IMR-90 (cell line): ENCODE measurements at regions not wholly inside any gene's neighbourhood (a gene's known extent, or its start where the extent isn't known, plus 50 kb on each side); places are given as distances from the start of the nearest gene placed in this dataset.

Experiments
- ATAC-seq: fragments of 200-7000 bp; cut with Tn5 transposase; 2 replicates; pipeline ENCODE4 v1.9.1; 2020; ENCODE audit warnings: low read depth, mild to moderate bottlenecking, moderate library complexity
- BruUV-seq: library from RNA; stranded (reverse); fragments of 400-500 nt; replicated peaks from 2 replicates; lab custom pipeline; 2021; lab: Mats Ljungman, UMichigan
- CTCF ChIA-PET: fragments of 300-600 bp; formaldehyde crosslinking; extraction: SDS; loops from one replicate; lab custom pipeline; 2021; ENCODE audit warnings: antibody characterized with exemption; lab: Yijun Ruan, JAX
- POLR2A ChIA-PET: fragments of 300-600 bp; sonication (Branson Sonifier 250); formaldehyde crosslinking; loops from one replicate; lab custom pipeline; 2022; ENCODE audit warnings: antibody characterized with exemption; ENCODE audit not compliant: unreplicated experiment; lab: Charles Lee
- DNase-seq: peaks from one replicate; pipeline ENCODE4 v3.0.0; 2013
- H2AFZ ChIP-seq: replicated peaks from 2 replicates; pipeline ENCODE3; 2013; ENCODE audit warnings: low read length, mild to moderate bottlenecking; ENCODE audit not compliant: poor library complexity
- H2AK5ac ChIP-seq: 2 replicates; pipeline ENCODE4 v1.6.1; 2013; ENCODE audit warnings: low read depth, low read length, inconsistent platforms
- H2AK9ac ChIP-seq: replicated peaks from 2 replicates; pipeline ENCODE3; 2013; ENCODE audit warnings: mild to moderate bottlenecking, low read depth, low read length, moderate library complexity; ENCODE audit not compliant: poor library complexity
- H2BK120ac ChIP-seq: 2 replicates; pipeline ENCODE4 v1.6.1; 2013; ENCODE audit warnings: low read depth, low read length, inconsistent platforms
- H2BK15ac ChIP-seq: 3 replicates; pipeline ENCODE4 v1.6.1; 2013; ENCODE audit warnings: low read depth, low read length, inconsistent platforms
- H2BK20ac ChIP-seq: 2 replicates; pipeline ENCODE4 v1.6.1; 2013; ENCODE audit warnings: low read depth, mild to moderate bottlenecking, inconsistent platforms, low read length, moderate library complexity
- H2BK5ac ChIP-seq: 2 replicates; pipeline ENCODE4 v1.6.1; 2013; ENCODE audit warnings: mild to moderate bottlenecking, low read depth, low read length, inconsistent platforms; ENCODE audit not compliant: poor library complexity, severe bottlenecking
- H3K14ac ChIP-seq: replicated peaks from 2 replicates; pipeline ENCODE4 v1.6.1; 2013; ENCODE audit warnings: low read depth, low read length, inconsistent platforms
- H3K18ac ChIP-seq: 2 replicates; pipeline ENCODE4 v1.6.1; 2013; ENCODE audit warnings: low read depth, low read length, control low read depth
- H3K23ac ChIP-seq: 2 replicates; pipeline ENCODE4 v1.6.1; 2013; ENCODE audit warnings: low read depth, low read length, inconsistent platforms
- H3K27ac ChIP-seq: 2 replicates; pipeline ENCODE4 v1.5.1; 2013; ENCODE audit warnings: mild to moderate bottlenecking, control low read depth, low read length; ENCODE audit not compliant: insufficient read depth
- H3K27me3 ChIP-seq: 2 replicates; pipeline ENCODE4 v1.6.1; 2013; ENCODE audit warnings: low read length; ENCODE audit not compliant: control insufficient read depth, insufficient read depth
- H3K36me3 ChIP-seq: 2 replicates; pipeline ENCODE4 v1.6.1; 2013; ENCODE audit warnings: low read length, mixed read lengths; ENCODE audit not compliant: control insufficient read depth, insufficient read depth
- H3K4ac ChIP-seq: 2 replicates; pipeline ENCODE4 v1.6.1; 2013; ENCODE audit warnings: low read depth, low read length, inconsistent platforms
- H3K4me1 ChIP-seq: 2 replicates; pipeline ENCODE4 v1.6.1; 2013; ENCODE audit warnings: low read length, mixed read lengths; ENCODE audit not compliant: control insufficient read depth, insufficient read depth
- H3K4me2 ChIP-seq: 2 replicates; pipeline ENCODE4 v1.6.1; 2013; ENCODE audit warnings: low read depth, mild to moderate bottlenecking, control low read depth, low read length, moderate library complexity
- H3K4me3 ChIP-seq: 2 replicates; pipeline ENCODE4 v1.5.1; 2013; ENCODE audit warnings: low read depth, mild to moderate bottlenecking, control low read depth, low read length, moderate library complexity; ENCODE audit not compliant: insufficient read depth
- H3K56ac ChIP-seq: 2 replicates; pipeline ENCODE4 v1.6.1; 2013; ENCODE audit warnings: low read length, inconsistent platforms; ENCODE audit not compliant: insufficient read depth; ENCODE audit errors: extremely low read depth
- H3K79me1 ChIP-seq, 2 experiments: 2 replicates each; pipeline ENCODE4 v1.6.1; 2013; ENCODE audit warnings: low read length in 2 of 2, inconsistent platforms in 1 of 2, low read depth in 1 of 2
- H3K9ac ChIP-seq: 2 replicates; pipeline ENCODE4 v1.6.1; 2013; ENCODE audit warnings: low read depth, low read length, control low read depth
- H3K9me1 ChIP-seq: 2 replicates; pipeline ENCODE4 v1.6.1; 2013; ENCODE audit warnings: low read length, inconsistent platforms; ENCODE audit not compliant: insufficient read depth
- H3K9me3 ChIP-seq: 2 replicates; pipeline ENCODE4 v1.6.1; 2013; ENCODE audit warnings: low read length; ENCODE audit not compliant: control insufficient read depth, insufficient read depth
- H4K20me1 ChIP-seq: 2 replicates; pipeline ENCODE4 v1.6.1; 2013; ENCODE audit warnings: low read length, inconsistent platforms; ENCODE audit not compliant: insufficient read depth
- H4K5ac ChIP-seq: 2 replicates; pipeline ENCODE4 v1.6.1; 2013; ENCODE audit warnings: mild to moderate bottlenecking, low read depth, low read length, control low read depth
- H4K8ac ChIP-seq, 2 experiments: 2 replicates each; pipeline ENCODE4 v1.6.1; 2013; ENCODE audit warnings: low read depth in 2 of 2, low read length in 2 of 2, control low read depth in 1 of 2, inconsistent platforms in 1 of 2
- H4K91ac ChIP-seq: 2 replicates; pipeline ENCODE4 v1.6.1; 2013; ENCODE audit warnings: low read depth, low read length, inconsistent platforms; ENCODE audit not compliant: insufficient read depth
- BHLHE40 ChIP-seq: fragments of 150-350 bp; IDR thresholded peaks from 2 replicates; pipeline ENCODE4 v1.6.1; 2016; ENCODE audit warnings: mild to moderate bottlenecking, low read depth, low read length
- CEBPB ChIP-seq: IDR thresholded peaks from 2 replicates; pipeline ENCODE4 v1.6.1; 2012; ENCODE audit warnings: low read depth, low read length, improper control_type of control experiment
- CHD1 ChIP-seq: IDR thresholded peaks from 2 replicates; pipeline ENCODE4 v1.6.1; 2012; ENCODE audit warnings: low read depth, low read length, improper control_type of control experiment
- CTCF ChIP-seq: conservative IDR thresholded peaks from 2 replicates; pipeline ENCODE4 v1.5.1; 2012; ENCODE audit warnings: mild to moderate bottlenecking, low read depth, low read length, improper control_type of control experiment
- ELK1 ChIP-seq: fragments of 150-350 bp; IDR thresholded peaks from 2 replicates; pipeline ENCODE4 v1.6.1; 2016; ENCODE audit warnings: low read depth, mild to moderate bottlenecking, low read length, moderate library complexity, borderline replicate concordance
- MAFK ChIP-seq: IDR thresholded peaks from 2 replicates; pipeline ENCODE4 v1.6.1; 2012; ENCODE audit warnings: low read depth, low read length, improper control_type of control experiment
- MAZ ChIP-seq: IDR thresholded peaks from 2 replicates; pipeline ENCODE4 v1.6.1; 2012; ENCODE audit warnings: low read depth, mild to moderate bottlenecking, low read length, improper control_type of control experiment, moderate library complexity, borderline replicate concordance
- MXI1 ChIP-seq: IDR thresholded peaks from 2 replicates; pipeline ENCODE4 v1.6.1; 2012; ENCODE audit warnings: low read depth, mild to moderate bottlenecking, low read length, moderate library complexity, borderline replicate concordance
- NFE2L2 ChIP-seq: fragments of 150-350 bp; IDR thresholded peaks from 2 replicates; pipeline ENCODE4 v1.6.1; 2016; ENCODE audit warnings: low read depth, mild to moderate bottlenecking, low read length
- POLR2A ChIP-seq: IDR thresholded peaks from 2 replicates; pipeline ENCODE4 v1.6.1; 2012; ENCODE audit warnings: mild to moderate bottlenecking, low read depth, low read length
- RAD21 ChIP-seq: IDR thresholded peaks from 2 replicates; pipeline ENCODE4 v1.6.1; 2012; ENCODE audit warnings: low read length, improper control_type of control experiment
- RCOR1 ChIP-seq: IDR thresholded peaks from 2 replicates; pipeline ENCODE4 v1.6.1; 2012; ENCODE audit warnings: mild to moderate bottlenecking, low read length, improper control_type of control experiment; ENCODE audit not compliant: insufficient replicate concordance
- RFX5 ChIP-seq: IDR thresholded peaks from 2 replicates; pipeline ENCODE4 v1.8.0; 2012; ENCODE audit warnings: low read depth, mild to moderate bottlenecking, low read length, moderate library complexity
- SMC3 ChIP-seq: fragments of 150-350 bp; IDR thresholded peaks from 2 replicates; pipeline ENCODE4 v1.6.1; 2016; ENCODE audit warnings: low read depth, mild to moderate bottlenecking, antibody characterized with exemption, low read length, moderate library complexity
- WGBS, 2 experiments: methylation state at CpG; one replicate each; pipeline versions ENCODE4 v1.1.5 to v1.1.7; 2013; ENCODE audit warnings: missing lambda C conversion rate in 2 of 2; ENCODE audit not compliant: insufficient read length in 1 of 2; ENCODE audit errors: extremely low coverage in 2 of 2; 5-methylcytosine and 5-hydroxymethylcytosine counted together
- dilution Hi-C: fragments of 300-500 bp; cut with HindIII; formaldehyde crosslinking; loops from one replicate; pipeline ENCODE4 v1.14.3; 2018; ENCODE audit warnings: low sequenced_read_pairs; ENCODE audit not compliant: unreplicated experiment
- in situ Hi-C: fragments of 300-500 bp; cut with MboI; formaldehyde crosslinking; loops from 3 replicates; pipeline ENCODE4 v1.14.3; 2019; ENCODE audit warnings: low sequenced_read_pairs, inconsistent platforms, mixed read lengths
- intact Hi-C: fragments of 100-400 bp; cut with micrococcal nuclease; formaldehyde crosslinking; loops from 2 replicates; pipeline ENCODE4 v1.10.0; 2022

GRCh38 chr2:9750224-9751215 lies 92.8 kb upstream of the TAF1B start (continued):
- TF ChIP-seq MAZ: no peak

- H4K5ac ChIP-seq: no peak overlapping the region
- in situ Hi-C loops (no loop called here), dilution Hi-C loops (no loop called here), intact Hi-C loops (no loop called here)
- H2BK20ac ChIP-seq: no peak overlapping the region
- H2AK9ac ChIP-seq: peak overlapping the region; percentile 70
- no peak overlapping the region for H2BK5ac ChIP-seq
- 0 out of 2 replicates have a peak overlapping the region, but pooled peaks have one; percentile 9 for H2AK5ac ChIP-seq
- no peak overlapping the region for H3K23ac ChIP-seq
- H3K27ac ChIP-seq: no peak overlapping the region
- POLR2A ChIA-PET: no interaction called here
- H2AFZ ChIP-seq: no peak overlapping the region
- no peak overlapping the region for H3K56ac ChIP-seq
- CTCF ChIA-PET: no interaction called here
- H3K79me1 ChIP-seq: no peaks in the 10 kb centered on the region
- BruUV-seq: no TSS peak
- H3K18ac ChIP-seq: no peak overlapping the region
- H3K27me3 ChIP-seq: peaks cover under 1% of the 10 kb centered on the region; the same call in 1 of the 2 replicates
- H3K9ac ChIP-seq: no peak overlapping the region
- H3K14ac ChIP-seq: no peak overlapping the region
- ATAC-seq (no peak), DNase-seq (no peak)
- no peak overlapping the region for H4K91ac ChIP-seq
- no peak overlapping the region for H2BK15ac ChIP-seq
- H3K4me3 ChIP-seq: no peak overlapping the region
- no peak overlapping the region for H3K4ac ChIP-seq
- no peaks in the 10 kb centered on the region for H3K36me3 ChIP-seq
- H4K8ac ChIP-seq: no peak overlapping the region
- peaks cover 10% of the 10 kb centered on the region for H3K4me1 ChIP-seq
- 98% methylated on average over 9 of the region's 11 CpGs; no CpG with 5 or more reads in 1 of the 2 experiments for WGBS, 2 experiments
- H3K4me2 ChIP-seq: no peak overlapping the region
- no peaks in the 10 kb centered on the region for H4K20me1 ChIP-seq
- no peak overlapping the region for H2BK120ac ChIP-seq
- peaks cover 2% of the 10 kb centered on the region; the same call in 1 of the 2 replicates for H3K9me1 ChIP-seq
- no peaks in the 10 kb centered on the region for H3K9me3 ChIP-seq
- TF ChIP-seq SMC3 (no peak), NFE2L2 (no peak), RAD21 (no peak), CTCF (no peak), BHLHE40 (no peak), RCOR1 (no peak), POLR2A (no peak), ELK1 (no peak), CHD1 (no peak), RFX5 (no peak), MXI1 (no peak), CEBPB (no peak), MAZ (no peak), MAFK (no peak)
Observed at GRCh38 chr2:9751831-9752230, 91.4 kb upstream of the TAF1B start.
